HFF-Myc (cell line): ENCODE measurements at regions not wholly inside any gene's neighbourhood (a gene's known extent, or its start where the extent isn't known, plus 50 kb on each side); places are given as distances from the start of the nearest gene placed in this dataset.
A peak's percentile ranks its signal among the peaks of the same experiment; 100 is the strongest.

Source experiments
- DNase-seq: peaks from one replicate; pipeline ENCODE4 v3.0.0-alpha.2; 2011; ENCODE audit warnings: low read depth; ENCODE audit errors: extremely low read depth
- H3K4me3 ChIP-seq: replicated peaks from 2 replicates; pipeline ENCODE4 v1.5.1; 2011; ENCODE audit warnings: low read depth, mild to moderate bottlenecking, control low read depth, low read length
- CTCF ChIP-seq: IDR thresholded peaks from 2 replicates; pipeline ENCODE4 v1.5.1; 2012; ENCODE audit warnings: mild to moderate bottlenecking, low read depth, low read length, control low read depth; ENCODE audit errors: missing control alignments

- TF ChIP-seq CTCF = no peak
- no peak overlapping the region for H3K4me3 ChIP-seq
- no peak for DNase-seq
These were observed 345.1 kb downstream of the SPATA31D1 start for GRCh38 chr9:82333671-82334070.

GRCh38 chr9:82334286-82334685 lies 345.7 kb downstream of the SPATA31D1 start:
- peak; percentile 19 for DNase-seq
- TF ChIP-seq CTCF = no peak
- H3K4me3 ChIP-seq = no peak overlapping the region

GRCh38 chr9:82337351-82337750 lies 348.8 kb downstream of the SPATA31D1 start:
- no peak for DNase-seq
- no peak overlapping the region for H3K4me3 ChIP-seq
- TF ChIP-seq CTCF = no peak

GRCh38 chr9:82342046-82342445 lies 353.5 kb downstream of the SPATA31D1 start:
- DNase-seq = no peak
- H3K4me3 ChIP-seq = no peak overlapping the region
- TF ChIP-seq CTCF = no peak

- H3K4me3 ChIP-seq = no peak overlapping the region
- DNase-seq = no peak
- no peak for TF ChIP-seq CTCF
These were observed 357.5 kb downstream of the SPATA31D1 start for GRCh38 chr9:82346040-82346439.

- H3K4me3 ChIP-seq = no peak overlapping the region
- DNase-seq = no peak
- TF ChIP-seq CTCF = no peak
These were observed 365.2 kb downstream of the SPATA31D1 start for GRCh38 chr9:82353631-82354278.

- DNase-seq = no peak
- no peak overlapping the region for H3K4me3 ChIP-seq
These were observed 365.7 kb downstream of the SPATA31D1 start for GRCh38 chr9:82354279-82354659.

More at GRCh38 chr9:82354279-82354659, 365.7 kb downstream of the SPATA31D1 start:
- TF ChIP-seq CTCF = no peak
